ENCODE measurements at regions not wholly inside any gene's neighbourhood (a gene's known extent, or its start where the extent isn't known, plus 50 kb on each side); places are given as distances from the start of the nearest gene placed in this dataset.
"Not testable (repeated sequence)": the region's sequence is repeated elsewhere in the genome, so short reads cannot be mapped to it uniquely, and the experiment has no call there.

DNA sequence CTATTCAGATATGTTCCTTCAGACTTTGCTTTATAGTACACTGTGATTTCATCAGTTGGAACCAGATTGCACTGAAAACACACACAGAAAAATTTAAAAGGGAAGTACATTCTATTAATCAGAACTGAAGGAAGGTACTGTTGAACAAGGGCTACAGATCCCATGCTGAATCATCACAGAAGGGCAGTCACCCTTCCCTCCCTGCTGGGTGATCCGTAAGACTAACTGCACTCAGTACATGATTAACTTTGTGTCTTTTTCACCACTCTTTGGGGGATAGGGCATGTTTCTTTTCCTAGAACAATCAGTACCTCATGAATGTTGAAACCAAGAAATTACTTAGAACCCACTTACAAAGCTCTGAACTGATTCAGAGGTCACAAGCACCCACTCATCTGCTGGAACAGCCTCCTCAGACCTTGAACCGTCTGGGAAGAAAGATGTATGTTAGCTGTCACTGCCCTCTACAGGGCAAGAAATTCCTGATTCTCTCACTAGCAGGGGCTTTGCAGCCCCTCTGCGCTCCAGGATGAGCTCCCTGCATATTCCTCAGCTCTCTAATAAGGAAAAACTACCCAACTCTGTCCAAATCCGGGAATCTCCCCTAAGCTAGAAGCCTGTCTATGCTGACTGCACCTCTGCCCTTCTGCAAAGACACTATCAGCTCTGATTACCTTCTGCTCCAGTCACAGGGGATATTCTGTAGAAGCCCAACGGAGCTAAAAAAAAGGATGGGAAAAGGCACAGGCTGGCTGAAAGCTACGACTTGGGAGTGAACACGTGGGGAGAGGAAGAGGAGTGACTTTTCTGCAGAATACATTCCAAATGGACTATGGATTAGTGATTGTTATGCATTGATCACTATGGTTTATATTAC is 51.0 kb downstream of the IARS1 start:
- no peak for DNase-seq (ENCODE audit: low spot score)

DNA sequence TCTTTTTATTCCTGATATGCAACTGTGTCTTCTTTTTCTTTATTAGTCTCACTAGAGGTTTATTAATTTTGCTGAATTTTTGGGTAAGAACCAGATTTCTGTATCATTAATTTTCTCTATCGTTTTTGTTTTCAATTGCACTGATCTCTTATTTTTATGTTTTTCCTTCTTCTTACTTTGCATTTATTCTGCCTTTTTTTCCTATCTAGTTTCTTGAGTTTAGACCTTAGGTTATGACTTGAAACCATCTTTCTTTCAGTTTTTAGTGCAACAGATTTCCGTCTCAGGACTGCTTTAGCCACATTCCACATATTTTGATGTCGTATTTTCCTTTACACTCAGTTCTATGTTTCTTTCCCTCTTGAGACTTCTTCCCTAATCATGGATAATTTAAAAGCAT is 56.6 kb downstream of the IARS1 start:
- no peak for DNase-seq (ENCODE audit: low spot score)

DNA sequence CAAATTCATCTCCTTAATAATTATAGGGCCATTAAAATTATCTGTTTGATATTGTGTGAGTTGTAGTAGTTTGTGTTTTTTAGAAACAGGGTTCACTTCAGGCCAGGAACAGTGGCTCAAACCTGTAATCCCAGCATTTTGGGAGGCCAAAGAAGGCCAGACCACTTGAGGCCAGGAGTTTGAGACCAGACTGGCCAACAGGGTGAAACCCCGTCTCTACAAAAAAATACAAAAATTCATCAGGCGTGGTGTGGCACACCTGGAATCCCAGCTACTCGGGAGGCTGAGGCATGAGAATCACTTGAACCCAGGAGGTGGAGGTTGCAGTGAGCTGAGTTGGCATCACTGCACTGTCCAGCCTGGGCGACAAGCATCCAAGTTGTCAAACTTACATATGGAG is 57.0 kb downstream of the IARS1 start:
- no peak for DNase-seq (ENCODE audit: low spot score)

DNA sequence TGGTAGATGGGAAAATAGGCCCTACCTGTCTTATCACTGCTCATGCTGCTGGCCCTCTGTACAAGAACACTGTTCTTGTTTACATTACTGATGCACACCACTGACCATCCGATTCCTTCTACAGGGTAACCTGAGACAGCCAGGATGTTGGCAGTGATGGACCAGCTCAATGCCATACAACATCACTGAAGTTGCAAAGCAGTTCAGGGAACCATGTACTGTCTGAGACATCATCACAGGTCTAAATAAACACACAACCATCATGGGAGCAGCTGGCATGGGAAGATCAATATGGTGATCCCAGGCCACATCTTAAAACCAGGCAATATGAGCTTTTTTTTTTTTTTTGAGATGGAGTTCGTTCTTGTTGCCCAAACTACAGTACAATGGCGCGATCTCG is 59.0 kb downstream of the IARS1 start:
- no peak for DNase-seq (ENCODE audit: low spot score)

DNA sequence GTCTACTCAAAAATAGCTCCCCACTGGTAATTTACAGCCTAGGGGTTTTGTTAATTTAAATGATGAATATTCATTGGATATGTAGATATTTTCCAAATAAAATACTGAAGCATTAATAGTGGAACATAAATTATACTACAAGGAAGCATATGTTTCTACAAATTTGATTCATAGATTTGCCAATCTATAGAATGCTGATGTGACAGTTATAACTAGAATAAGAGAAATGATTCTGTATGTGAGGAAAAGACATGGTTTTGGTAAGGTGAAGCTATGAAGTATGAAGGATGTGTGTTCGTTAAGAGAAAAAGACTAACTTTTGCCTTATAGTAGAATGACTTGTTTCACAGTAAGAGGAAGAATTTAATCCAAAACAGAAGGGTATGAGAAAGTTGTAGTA is 61.3 kb downstream of the IARS1 start:
- DNase-seq (ENCODE audit: low spot score): no peak

DNA sequence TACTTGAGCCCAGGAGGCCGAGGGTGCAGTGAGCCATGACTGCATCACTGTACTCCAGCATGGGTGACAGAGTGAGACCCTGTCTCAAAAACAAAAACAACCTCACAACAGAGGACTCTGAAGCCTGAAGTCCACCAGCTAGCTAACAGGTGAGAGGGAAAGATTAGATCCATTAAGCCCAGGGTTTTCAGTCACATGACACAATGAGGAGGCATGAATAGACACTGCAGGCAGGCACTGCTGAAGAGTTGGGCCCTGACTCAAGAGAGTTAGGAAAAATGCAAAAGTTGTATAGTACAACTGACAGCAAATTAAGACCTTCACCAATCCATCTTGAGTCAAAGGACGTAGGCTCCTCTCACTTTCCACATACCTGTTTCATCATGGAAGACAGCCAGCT is 64.9 kb downstream of the IARS1 start:
- no peak for DNase-seq (ENCODE audit: low spot score)

DNA sequence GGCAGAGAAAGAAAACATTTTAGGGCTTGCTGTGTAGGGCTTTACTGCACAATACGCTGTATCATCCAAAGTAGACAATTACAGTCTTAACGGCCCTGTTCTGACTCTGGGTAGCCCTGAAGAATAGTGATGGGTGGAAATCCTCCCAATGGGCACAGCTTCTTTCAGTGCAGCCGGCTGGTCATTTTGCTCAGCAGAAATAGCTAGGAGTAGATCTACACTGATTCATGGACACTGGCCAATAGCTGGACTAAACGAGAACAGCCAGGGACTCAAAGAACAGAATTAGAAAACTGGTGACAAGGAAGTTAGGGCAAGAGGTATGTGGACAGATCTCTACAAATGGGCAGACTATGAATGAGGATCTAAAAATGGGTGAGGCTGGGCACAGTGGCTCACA is 69.3 kb downstream of the IARS1 start:
- no peak for DNase-seq (ENCODE audit: low spot score)

DNA sequence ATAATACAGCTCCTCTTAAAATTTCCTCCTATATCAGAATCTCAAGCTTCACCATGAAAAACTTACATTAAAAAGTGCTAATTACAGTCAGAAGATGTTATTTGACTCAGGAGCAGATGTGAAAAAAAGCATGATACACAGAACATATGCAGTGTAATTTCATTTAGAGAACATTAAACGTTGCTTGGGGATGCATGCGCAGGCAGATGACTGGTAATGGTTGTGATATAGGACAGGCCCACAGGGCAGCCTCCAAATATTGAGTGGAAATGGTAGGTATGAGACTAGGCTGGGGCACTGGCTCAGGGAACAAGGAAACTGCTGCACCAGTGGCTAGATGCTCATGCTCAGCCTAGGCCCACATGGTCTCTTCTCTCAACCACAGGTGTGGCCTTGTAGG is 69.7 kb downstream of the IARS1 start:
- peak; percentile 50 for DNase-seq (ENCODE audit: low spot score)

DNA sequence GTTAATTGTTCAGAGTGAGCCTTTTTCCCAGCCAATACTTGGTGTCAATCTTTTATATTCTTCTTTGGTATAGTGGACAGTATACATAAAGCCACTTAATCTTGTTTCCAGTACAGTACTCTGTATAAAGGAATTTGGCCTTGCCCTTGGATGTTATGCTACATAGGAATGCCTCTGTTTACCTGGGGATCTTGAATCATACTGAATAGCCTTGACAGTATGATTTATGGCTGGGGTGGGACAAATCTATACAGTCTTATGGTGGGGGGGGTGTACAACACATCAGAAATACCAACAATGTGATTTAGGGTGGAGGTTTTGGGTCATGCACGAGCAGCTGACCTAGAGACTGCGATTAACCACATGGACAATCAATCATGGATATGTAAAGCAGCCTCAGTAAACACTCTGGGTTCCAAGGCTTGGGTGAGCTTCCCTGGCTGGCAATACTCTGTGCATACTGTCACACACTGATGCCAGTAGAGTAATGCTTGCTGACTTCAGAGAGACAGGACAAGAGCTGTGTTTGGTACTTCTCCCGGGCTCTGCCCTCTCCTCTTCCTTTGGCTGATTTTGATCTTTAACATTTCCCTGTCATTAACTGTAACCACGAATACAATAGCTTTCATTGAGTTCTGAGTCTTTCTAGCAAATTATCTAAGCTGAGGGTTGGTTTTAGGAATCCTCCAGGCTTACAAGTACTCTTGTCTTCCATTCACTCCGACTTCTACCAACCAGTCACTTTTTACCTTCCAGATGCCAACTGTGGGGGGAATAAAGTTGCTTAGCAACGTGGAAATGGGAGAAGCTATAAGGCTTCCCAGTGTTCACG is 84.6 kb downstream of the IARS1 start:
- DNase-seq (ENCODE audit: low spot score): no peak

DNA sequence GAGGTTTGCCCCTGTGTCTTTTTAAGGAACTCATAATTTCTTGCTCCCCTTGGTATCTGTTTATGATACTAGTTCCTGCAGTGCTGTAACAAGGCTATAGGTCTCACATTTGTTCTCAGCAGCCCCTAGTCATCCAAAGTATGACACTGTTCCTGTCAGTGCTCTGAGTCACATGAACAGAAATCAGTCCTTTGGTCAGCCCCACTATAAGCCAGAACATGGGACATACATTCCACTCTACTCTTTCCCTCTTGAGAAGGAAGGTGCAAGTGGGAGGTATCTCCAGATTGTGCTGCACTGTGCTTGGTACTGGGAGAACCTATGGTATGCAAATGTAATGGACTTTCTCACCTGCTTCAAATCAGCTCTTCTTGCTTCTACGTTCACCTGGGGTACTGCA is 87.0 kb downstream of the IARS1 start:
- no peak for DNase-seq (ENCODE audit: low spot score)

DNA sequence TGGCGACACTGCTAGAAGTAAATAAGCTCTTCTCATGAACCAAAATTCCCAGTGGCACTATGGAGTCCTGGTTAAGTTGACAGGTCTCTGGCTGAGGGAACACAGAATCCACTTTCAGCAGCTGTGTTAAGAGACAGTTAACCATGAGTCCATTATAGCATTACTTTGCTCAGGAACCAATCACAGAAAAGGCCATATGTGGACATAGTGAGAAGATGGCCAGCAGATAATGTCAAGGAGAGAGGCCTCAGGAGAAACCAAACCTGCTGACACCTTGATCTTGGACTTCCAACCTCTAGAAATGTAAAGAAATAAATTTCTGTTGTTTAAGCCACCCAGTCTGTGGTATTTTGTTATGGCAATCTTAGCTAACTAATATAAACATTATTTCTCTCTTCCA is 88.7 kb upstream of the SPTLC1 start:
- peak; percentile 63 for DNase-seq (ENCODE audit: low spot score)

DNA sequence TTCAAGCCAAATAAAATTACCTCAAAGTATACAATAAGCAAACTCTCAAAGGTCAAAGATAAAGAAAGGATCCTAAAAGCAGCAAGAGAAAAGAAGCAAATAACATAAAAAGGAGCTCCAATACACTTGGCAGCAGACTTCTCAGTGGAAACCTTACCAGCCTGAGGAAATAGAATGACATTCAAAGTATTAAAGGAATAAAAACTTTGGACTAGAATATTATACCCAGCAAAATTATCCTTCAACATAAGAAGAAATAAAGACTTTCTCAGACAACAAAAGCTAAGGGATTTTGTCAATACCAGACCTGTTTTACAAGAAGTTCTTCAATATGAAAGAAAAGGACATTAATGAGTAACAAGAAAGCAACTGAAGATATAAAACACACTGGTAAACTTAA is 83.0 kb upstream of the SPTLC1 start:
- DNase-seq (ENCODE audit: low spot score): not testable (repeated sequence)

DNA sequence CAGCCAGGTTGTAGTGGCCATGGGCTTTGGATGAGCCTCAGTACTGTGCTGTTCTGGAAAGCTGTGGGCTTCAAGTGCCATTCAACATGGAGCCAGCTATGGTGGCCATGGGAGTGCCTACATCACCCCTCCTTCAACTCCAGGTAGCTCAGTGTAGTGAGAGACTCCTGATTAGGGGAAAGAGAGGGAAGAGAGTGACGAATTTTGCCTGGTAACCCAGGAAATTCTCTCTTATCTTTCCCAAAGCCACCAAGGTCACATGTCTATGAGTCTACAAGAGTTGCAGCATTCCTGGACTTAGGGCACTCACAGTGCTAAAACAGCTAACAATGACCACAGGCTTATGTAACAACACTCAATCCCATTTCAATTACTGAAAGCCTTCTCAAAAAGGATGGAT is 81.7 kb upstream of the SPTLC1 start:
- no peak for DNase-seq (ENCODE audit: low spot score)

DNA sequence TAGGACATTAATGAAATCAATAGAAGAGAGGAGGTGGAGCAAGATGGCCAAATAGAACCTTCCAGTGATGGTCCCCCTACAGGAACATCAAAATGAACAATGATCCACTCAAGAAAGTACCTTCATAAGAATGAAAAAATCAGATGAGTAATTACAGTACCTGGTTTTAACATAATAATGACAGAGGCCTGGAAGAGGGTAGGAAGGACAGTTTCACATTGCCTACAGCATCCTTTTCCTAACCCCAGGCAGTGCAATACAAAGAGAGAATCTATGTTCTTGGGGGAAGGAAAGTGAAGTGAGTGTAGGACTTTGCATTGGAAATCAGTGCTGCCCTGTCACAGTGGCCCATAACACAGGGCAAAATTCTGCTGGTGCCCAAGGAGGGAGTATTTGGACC is 81.2 kb upstream of the SPTLC1 start:
- DNase-seq (ENCODE audit: low spot score): no peak

DNA sequence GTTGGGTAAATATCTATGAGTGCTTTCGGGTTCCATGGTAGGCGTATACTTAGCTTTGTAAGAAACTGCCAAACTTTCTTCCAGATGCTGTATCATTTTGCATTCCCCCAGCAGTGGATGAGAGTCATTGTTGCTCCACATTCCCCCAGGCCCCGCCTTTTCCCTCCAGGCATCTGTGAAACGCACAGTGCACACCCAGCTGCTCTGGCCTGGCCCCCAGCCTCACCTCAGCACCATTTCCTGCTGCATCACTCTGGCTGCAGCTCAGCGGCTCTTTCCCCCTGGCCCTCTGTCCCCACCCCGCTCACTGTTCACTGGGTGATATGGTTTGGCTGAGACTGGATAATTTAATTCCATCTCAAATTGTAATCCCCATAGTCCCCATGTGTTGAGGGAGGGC is 76.6 kb upstream of the SPTLC1 start:
- DNase-seq (ENCODE audit: low spot score): peak; percentile 63

DNA sequence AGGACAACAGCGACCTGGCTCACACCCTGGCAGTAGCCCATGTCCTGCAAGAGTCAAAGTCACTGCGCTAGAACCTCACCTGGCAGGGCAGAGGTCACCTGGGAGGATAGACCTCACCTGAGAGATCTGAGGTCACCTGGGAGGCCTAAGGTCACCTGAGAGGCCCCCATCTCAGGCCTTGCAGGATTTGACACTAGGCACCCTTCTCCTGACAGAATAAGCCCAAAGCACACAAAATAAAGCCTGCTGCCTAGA is 75.2 kb upstream of the SPTLC1 start:
- DNase-seq (ENCODE audit: low spot score): no peak

DNA sequence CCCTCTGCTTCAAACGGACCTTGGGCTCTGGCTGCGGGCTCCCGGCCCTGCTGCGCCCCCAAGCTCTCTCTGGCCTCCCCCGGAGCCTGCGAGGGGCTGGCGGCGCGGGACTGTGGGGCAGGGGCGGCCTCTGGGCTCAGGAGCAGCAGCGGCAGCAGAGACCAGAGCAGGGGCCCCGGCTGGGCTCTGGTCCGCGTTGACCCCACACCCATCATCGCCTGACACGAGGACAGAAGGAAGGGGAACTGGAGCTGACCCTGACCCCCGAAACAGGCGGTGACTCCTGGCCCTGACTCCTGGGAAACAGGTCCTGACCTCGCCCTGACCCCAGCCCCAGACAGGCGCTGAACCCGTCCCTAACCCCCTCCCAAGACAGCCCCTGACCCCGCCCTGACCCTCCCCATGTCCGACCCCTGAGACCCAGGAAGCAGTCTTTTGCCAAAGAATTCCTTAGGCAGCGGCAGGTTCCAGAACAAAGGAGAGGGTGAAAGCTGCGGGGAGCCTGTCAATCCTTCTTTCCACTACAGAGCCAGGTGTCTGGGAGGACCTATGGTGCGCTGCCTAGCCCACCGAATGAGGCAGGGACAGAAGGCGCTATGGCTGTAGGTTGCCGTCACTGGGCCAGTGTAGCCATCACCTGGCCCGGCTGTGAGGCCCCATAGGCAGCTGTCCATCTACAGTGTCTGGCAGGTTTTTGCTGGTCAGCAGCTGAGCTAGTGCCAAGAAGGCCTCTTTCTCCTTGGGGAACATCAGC is 74.7 kb upstream of the SPTLC1 start:
- DNase-seq (ENCODE audit: low spot score): no peak

DNA sequence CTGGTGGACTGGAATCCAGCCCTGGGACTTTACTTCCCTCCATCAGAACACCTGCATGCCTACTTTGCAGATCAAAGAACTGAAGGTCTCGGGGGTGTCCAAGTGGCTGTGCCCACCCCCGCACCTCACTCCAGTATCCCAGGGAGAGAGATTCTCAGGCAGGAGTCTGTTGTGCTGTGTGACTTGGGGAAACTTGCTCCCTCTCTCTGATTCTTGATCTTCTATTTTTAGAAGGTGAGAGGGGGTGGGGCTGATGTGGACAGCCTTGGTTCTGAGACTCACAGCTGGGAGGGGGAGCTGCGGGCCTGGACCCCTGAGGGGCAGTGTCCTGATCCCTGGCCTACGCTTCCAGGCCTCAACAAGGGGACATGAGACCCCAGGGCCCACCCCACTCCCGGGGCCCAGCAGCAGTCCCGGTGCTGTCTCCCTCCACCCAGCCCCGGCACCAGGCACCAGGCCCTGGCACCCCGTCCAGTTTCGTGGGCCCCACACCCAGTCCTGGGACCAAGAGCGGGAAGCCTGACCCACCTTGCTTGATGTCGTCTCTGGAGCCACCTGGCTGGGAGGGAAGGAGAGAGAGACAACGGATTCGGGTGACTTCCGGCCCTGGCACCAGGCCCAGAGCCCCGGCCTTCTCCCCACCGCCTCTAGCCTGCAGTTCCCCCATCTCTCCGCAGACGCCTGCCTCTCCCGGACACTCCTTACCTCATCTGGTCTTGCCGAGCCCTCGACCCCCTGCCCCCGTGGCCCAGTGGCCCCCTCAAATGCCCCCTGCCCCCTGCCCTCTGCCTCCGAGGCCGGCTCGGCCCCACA is 74.0 kb upstream of the SPTLC1 start:
- DNase-seq (ENCODE audit: low spot score): no peak

DNA sequence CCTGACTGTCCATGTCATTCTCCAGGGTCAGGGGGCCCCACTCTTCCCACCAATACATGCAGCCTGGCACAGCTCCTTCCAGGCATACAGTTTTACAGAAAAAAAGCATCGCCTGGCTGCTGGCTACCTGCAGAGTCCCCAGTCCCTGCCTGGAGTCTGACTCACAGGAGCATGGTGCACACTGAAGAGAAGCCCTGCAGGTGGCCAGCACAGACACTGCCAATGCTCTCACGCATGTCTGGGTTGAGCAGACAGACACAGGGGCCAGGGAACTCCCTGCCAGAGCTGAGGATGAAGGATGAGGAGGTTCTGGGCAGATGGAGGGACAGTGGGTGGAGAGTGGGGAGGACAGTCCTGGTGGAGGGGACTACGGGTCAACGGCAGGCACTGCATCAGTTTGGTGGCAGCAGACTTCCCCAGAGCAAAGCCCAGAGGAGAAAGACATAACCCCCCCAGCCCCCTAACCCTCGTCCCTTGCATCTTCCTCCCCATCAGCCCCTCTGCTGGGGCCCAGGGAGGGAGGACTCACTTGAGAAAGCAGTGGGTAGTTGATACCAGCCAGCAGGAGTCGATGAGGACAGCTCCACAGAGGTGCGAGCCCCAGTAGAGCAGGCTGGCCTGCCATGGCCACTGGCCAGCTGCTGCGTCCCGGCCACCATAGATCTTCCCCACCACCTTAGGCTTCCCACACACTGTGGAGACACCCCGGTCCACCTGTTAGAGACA is 72.9 kb upstream of the SPTLC1 start:
- DNase-seq (ENCODE audit: low spot score): no peak

DNA sequence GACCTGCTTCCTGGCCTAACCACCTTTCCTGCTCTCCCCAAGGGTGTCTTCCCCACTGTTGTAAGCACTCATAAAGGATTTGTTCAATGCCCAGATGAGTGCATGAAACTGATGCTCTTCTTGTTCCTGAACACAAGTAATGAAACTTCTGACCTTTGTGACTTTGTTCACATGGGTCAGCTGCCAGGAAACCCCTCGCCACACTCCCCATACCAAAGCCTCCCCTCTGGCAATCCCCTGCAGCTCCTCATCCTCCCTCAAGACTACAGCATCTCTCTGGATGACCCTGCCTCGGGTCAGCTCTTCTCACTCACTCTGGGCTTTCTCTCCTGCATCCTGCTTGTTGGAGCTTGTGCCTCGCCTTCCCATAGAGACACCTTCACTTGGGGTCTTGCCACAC is 72.2 kb upstream of the SPTLC1 start:
- DNase-seq (ENCODE audit: low spot score): no peak

DNA sequence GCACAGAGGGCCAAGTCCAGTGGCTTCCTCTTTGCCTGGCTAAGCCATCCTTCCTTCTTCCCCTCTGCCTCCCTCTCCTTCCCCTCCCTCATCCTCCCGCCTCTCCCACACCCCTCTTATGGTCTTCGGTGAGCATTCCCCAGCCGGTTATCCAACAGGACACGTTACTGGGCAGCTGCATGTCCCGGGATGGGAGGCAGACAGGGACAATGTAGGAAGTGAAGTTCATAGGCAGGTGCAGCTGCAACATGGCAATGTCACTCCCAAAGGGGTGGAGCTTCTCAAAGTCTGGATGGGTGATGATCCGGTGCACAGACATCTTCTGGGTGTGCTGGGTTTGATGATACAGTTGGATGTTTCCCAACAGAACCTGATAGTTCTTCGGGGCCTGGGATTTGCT is 71.4 kb upstream of the SPTLC1 start:
- DNase-seq (ENCODE audit: low spot score): no peak
